SU-DHL-6 (cell line): ENCODE measurements at regions not wholly inside any gene's neighbourhood (a gene's known extent, or its start where the extent isn't known, plus 50 kb on each side); places are given as distances from the start of the nearest gene placed in this dataset.

Source experiments
- H2AFZ ChIP-seq: fragments of 200-600 bp; sonication (generic); 2 replicates; pipeline ENCODE4 v1.6.1; 2014; ENCODE audit warnings: low read depth, mild to moderate bottlenecking, moderate library complexity, mixed read lengths, antibody characterized with exemption, low read length; ENCODE audit not compliant: severe bottlenecking
- H3F3A ChIP-seq: fragments of 200-600 bp; shearing (Covaris generic); 2 replicates; pipeline ENCODE4 v1.6.0; 2016; ENCODE audit warnings: antibody characterized with exemption, mild to moderate bottlenecking; ENCODE audit not compliant: insufficient read depth
- H3K27ac ChIP-seq: fragments of 200-600 bp; sonication (generic); 2 replicates; pipeline ENCODE4 v1.5.1; 2016; ENCODE audit warnings: low read depth, mild to moderate bottlenecking, low read length, moderate library complexity, mixed read lengths
- H3K27me3 ChIP-seq: fragments of 200-600 bp; sonication (generic), shearing (Covaris generic); 2 replicates; pipeline ENCODE4 v1.6.0; 2014; ENCODE audit warnings: mild to moderate bottlenecking, low read length
- H3K36me3 ChIP-seq: fragments of 200-600 bp; sonication (generic); 2 replicates; pipeline ENCODE4 v1.6.1; 2014; ENCODE audit warnings: mild to moderate bottlenecking, low read length, mixed read lengths
- H3K4me2 ChIP-seq: fragments of 300-600, 200-600 bp; shearing (Covaris generic), sonication (generic); 2 replicates; pipeline ENCODE4 v1.6.0; 2014; ENCODE audit warnings: low read length, low read depth, mild to moderate bottlenecking; ENCODE audit not compliant: poor library complexity, severe bottlenecking
- H3K4me3 ChIP-seq: fragments of 200-600 bp; sonication (generic); 2 replicates; pipeline ENCODE4 v1.5.1; 2014; ENCODE audit warnings: antibody characterized with exemption, low read length, mild to moderate bottlenecking, mixed read lengths; ENCODE audit not compliant: insufficient read depth, poor library complexity, severe bottlenecking
- H3K79me2 ChIP-seq: fragments of 200-600 bp; sonication (generic); 2 replicates; pipeline ENCODE4 v1.6.1; 2014; ENCODE audit warnings: mild to moderate bottlenecking, low read length, moderate library complexity; ENCODE audit not compliant: insufficient read depth
- H3K9ac ChIP-seq: fragments of 200-600 bp; sonication (generic); 2 replicates; pipeline ENCODE4 v1.7.0; 2014; ENCODE audit warnings: mild to moderate bottlenecking, low read length
- H3K9me2 ChIP-seq: fragments of 200-600 bp; sonication (generic); replicated peaks from 2 replicates; pipeline ENCODE4 v1.6.1; 2014; ENCODE audit warnings: low read length; ENCODE audit not compliant: insufficient read depth
- H3K9me3 ChIP-seq: fragments of 200-600 bp; sonication (generic); 2 replicates; pipeline ENCODE4 v1.6.1; 2014; ENCODE audit warnings: low read length, mixed read lengths; ENCODE audit not compliant: insufficient read depth
- H4K20me1 ChIP-seq: fragments of 200-600 bp; sonication (generic); 2 replicates; pipeline ENCODE4 v1.6.1; 2014; ENCODE audit warnings: low read depth, mild to moderate bottlenecking, antibody characterized with exemption, low read length, moderate library complexity, mixed read lengths
- CTCF ChIP-seq: fragments of 200-600 bp; sonication (generic); IDR thresholded peaks from one replicate; pipeline ENCODE4 v1.5.1; 2017; ENCODE audit warnings: antibody characterized with exemption, mild to moderate bottlenecking, low read length, moderate library complexity; ENCODE audit not compliant: insufficient read depth, poor library complexity, severe bottlenecking
- EZH2phosphoT487 ChIP-seq: fragments of 200-600 bp; sonication (generic), shearing (Covaris generic); conservative IDR thresholded peaks from 2 replicates; pipeline ENCODE4 v1.6.1; 2018; ENCODE audit warnings: mild to moderate bottlenecking, antibody characterized with exemption, low read length, moderate library complexity, mixed read lengths

- Histone ChIP-seq H3K9ac (no peak overlapping the region), H3K27ac (no peak overlapping the region), H3K79me2 (no peaks in the 10 kb centered on the region), H4K20me1 (no peaks in the 10 kb centered on the region), H3K36me3 (no peaks in the 10 kb centered on the region), H3K9me3 (no peaks in the 10 kb centered on the region), H3K9me2 (no peaks in the 10 kb centered on the region), H3K27me3 (no peaks in the 10 kb centered on the region), H3K4me3 (no peak overlapping the region), H3F3A (no peaks in the 10 kb centered on the region), H3K4me2 (no peak overlapping the region), H2AFZ (no peak overlapping the region)
- no peak for TF ChIP-seq CTCF
These were observed 115.2 kb downstream of the UTRN start for GRCh38 chr6:144400321-144400720.

- Histone ChIP-seq H3K27ac (no peak overlapping the region), H4K20me1 (no peaks in the 10 kb centered on the region), H3K4me2 (no peak overlapping the region), H3K27me3 (no peaks in the 10 kb centered on the region), H3F3A (no peaks in the 10 kb centered on the region), H3K4me3 (no peak overlapping the region), H2AFZ (no peak overlapping the region), H3K79me2 (no peaks in the 10 kb centered on the region), H3K36me3 (no peaks in the 10 kb centered on the region), H3K9ac (no peak overlapping the region), H3K9me3 (no peaks in the 10 kb centered on the region), H3K9me2 (no peaks in the 10 kb centered on the region)
- TF ChIP-seq CTCF (no peak), EZH2phosphoT487 (no peak)
These were observed 116.9 kb downstream of the UTRN start for GRCh38 chr6:144401736-144402733.

GRCh38 chr6:144402750-144403149, 117.6 kb downstream of the UTRN start:
- Histone ChIP-seq H3K4me2 (no peak overlapping the region), H3K9me2 (no peaks in the 10 kb centered on the region), H3K9ac (no peak overlapping the region), H3K4me3 (no peak overlapping the region), H3K79me2 (no peaks in the 10 kb centered on the region), H3K27me3 (no peaks in the 10 kb centered on the region), H3F3A (no peaks in the 10 kb centered on the region), H3K27ac (no peak overlapping the region), H2AFZ (no peak overlapping the region), H4K20me1 (no peaks in the 10 kb centered on the region), H3K9me3 (no peaks in the 10 kb centered on the region), H3K36me3 (no peaks in the 10 kb centered on the region)
- TF ChIP-seq CTCF (no peak), EZH2phosphoT487 (no peak)
